Esophagus muscularis mucosa (tissue), 4 donors: ENCODE measurements at regions not wholly inside any gene's neighbourhood (a gene's known extent, or its start where the extent isn't known, plus 50 kb on each side); places are given as distances from the start of the nearest gene placed in this dataset.

Source experiments
- DNase-seq: peaks from one replicate; pipeline ENCODE4 v3.0.0-alpha.2; 2017; ENCODE audit errors: extremely low spot score
- H3K27ac ChIP-seq, 4 donors: fragments of 200-600 bp; sonication (generic); replicated peaks in 1 of 4; 1 replicate in 3 of 4; 2 replicates in 1 of 4; pipeline ENCODE4 v1.5.1; 2016 to 2019; ENCODE audit warnings: mild to moderate bottlenecking in 1 of 4
- H3K27me3 ChIP-seq, 4 donors: fragments of 200-600 bp; sonication (generic); one replicate each; pipeline versions ENCODE4 v1.5.1 to v1.6.0; 2016 to 2019
- H3K36me3 ChIP-seq, 4 donors: fragments of 200-600 bp; sonication (generic); one replicate each; pipeline ENCODE4 v1.5.1; 2016 to 2019
- H3K4me1 ChIP-seq, 4 donors: fragments of 200-600 bp; sonication (generic); one replicate each; pipeline ENCODE4 v1.5.1; 2016 to 2019
- H3K4me3 ChIP-seq, 4 donors: fragments of 200-600 bp; sonication (generic); 1 replicate in 2 of 4; 2 replicates in 2 of 4; pipeline ENCODE4 v1.5.1; 2016 to 2019; ENCODE audit warnings: mild to moderate bottlenecking in 4 of 4, moderate library complexity in 1 of 4
- H3K9me3 ChIP-seq, 4 donors: fragments of 200-600 bp; sonication (generic); 1 replicate in 3 of 4; 2 replicates in 1 of 4; pipeline ENCODE4 v1.5.1; 2016 to 2019
- EP300 ChIP-seq: sonication (generic); formaldehyde crosslinking; IDR thresholded peaks from one replicate; pipeline ENCODE4 v1.6.1; 2017; ENCODE audit warnings: antibody characterized with exemption
- POLR2A ChIP-seq: fragments of 450-650 bp; IDR thresholded peaks from one replicate; pipeline ENCODE4 v1.6.1; 2017; ENCODE audit warnings: antibody characterized with exemption, moderate library complexity, mild to moderate bottlenecking, low read depth
- POLR2AphosphoS5 ChIP-seq, 2 donors: sonication (generic); formaldehyde crosslinking; IDR thresholded peaks; one replicate each; pipeline ENCODE4 v1.6.1; 2017; ENCODE audit warnings: antibody characterized with exemption in 2 of 2
- WGBS: methylation state at CpG from one replicate; pipeline ENCODE4 v1.1.5; 2018; 5-methylcytosine and 5-hydroxymethylcytosine counted together
- intact Hi-C: fragments of 100-400 bp; cut with DNase I; formaldehyde crosslinking; loops from one replicate; pipeline ENCODE4 v1.15.1; 2023
- TF ChIP-seq, protein P1 (sequence below), 3 experiments: fragments of 200-600 bp in 2 of 3; fragments of 450-650 bp in 1 of 3; sonication (generic) in 2 of 3; IDR thresholded peaks; one replicate each; pipeline ENCODE4 v1.5.1; 2017 to 2019; ENCODE audit warnings: antibody characterized with exemption in 3 of 3, mild to moderate bottlenecking in 2 of 3, moderate library complexity in 1 of 3

DNA sequence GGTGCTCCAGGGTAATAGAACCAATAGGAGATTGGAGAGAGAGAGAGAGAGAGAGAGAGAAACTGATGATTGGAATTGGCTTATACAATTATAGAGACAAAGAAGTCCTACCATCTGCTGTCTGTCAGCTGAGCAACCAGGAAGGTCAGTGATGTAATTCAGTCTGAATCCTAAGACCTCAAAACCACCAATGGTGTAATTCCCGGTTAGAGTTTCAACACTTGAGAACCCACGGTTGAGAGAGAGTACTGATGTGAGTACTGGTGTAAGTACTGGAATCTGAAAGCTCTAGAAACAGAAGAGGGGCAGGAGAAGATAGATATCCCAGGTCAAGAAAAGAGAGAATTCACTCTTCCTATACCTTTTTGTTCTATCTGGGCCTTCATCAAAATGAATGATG lies 775.8 kb downstream of the EFNA5 start:
- intact Hi-C loops, result no loop called here
- Histone ChIP-seq H3K4me1 (no peaks in the 10 kb centered on the region), H3K27ac (no peak overlapping the region), H3K9me3 (no peaks in the 10 kb centered on the region), H3K4me3 (no peak overlapping the region), H3K36me3 (no peaks in the 10 kb centered on the region), H3K27me3 (no peaks in the 10 kb centered on the region)
- no peak for DNase-seq
- WGBS, result 70% methylated on average over 2 of the region's 2 CpGs
- TF ChIP-seq POLR2A (no peak), EP300 (no peak), POLR2AphosphoS5 (IDR thresholded peaks at IDR 0.05) (no peak)
- TF ChIP-seq, protein P1, sequence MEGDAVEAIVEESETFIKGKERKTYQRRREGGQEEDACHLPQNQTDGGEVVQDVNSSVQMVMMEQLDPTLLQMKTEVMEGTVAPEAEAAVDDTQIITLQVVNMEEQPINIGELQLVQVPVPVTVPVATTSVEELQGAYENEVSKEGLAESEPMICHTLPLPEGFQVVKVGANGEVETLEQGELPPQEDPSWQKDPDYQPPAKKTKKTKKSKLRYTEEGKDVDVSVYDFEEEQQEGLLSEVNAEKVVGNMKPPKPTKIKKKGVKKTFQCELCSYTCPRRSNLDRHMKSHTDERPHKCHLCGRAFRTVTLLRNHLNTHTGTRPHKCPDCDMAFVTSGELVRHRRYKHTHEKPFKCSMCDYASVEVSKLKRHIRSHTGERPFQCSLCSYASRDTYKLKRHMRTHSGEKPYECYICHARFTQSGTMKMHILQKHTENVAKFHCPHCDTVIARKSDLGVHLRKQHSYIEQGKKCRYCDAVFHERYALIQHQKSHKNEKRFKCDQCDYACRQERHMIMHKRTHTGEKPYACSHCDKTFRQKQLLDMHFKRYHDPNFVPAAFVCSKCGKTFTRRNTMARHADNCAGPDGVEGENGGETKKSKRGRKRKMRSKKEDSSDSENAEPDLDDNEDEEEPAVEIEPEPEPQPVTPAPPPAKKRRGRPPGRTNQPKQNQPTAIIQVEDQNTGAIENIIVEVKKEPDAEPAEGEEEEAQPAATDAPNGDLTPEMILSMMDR (IDR thresholded peaks at IDR 0.05), result no peak

- Histone ChIP-seq H3K27ac (no peak overlapping the region), H3K4me1 (no peaks in the 10 kb centered on the region), H3K27me3 (no peaks in the 10 kb centered on the region), H3K4me3 (no peak overlapping the region), H3K36me3 (no peaks in the 10 kb centered on the region), H3K9me3 (no peaks in the 10 kb centered on the region)
- intact Hi-C loops, result no loop called here
- no peak for DNase-seq
- TF ChIP-seq POLR2AphosphoS5 (IDR thresholded peaks at IDR 0.05) (no peak), EP300 (no peak), POLR2A (no peak)
- TF ChIP-seq, protein P1 (IDR thresholded peaks at IDR 0.05), result no peak
Observed at GRCh38 chr5:106882035-106882434, 788.7 kb downstream of the EFNA5 start.

DNA sequence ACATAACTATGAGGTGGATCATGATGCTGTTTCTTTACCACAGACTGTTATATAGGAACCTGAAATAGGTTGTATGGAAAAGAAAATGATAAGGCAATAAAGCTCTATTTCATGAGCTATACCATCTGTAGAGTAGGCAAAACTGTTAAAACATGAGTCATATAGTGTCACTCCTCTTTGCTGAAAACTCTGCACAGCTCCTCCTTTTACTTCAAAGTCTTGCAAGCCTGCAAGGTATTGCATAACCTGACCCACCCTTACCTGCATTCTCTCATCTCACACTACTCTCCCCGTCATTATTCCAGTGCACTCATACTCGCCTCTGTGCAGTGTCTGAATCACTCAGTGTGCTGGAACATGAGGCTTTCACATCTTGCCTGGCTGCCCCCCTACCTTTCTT lies 790.1 kb downstream of the EFNA5 start:
- H3K27me3 ChIP-seq, result no peaks in the 10 kb centered on the region
- TF ChIP-seq POLR2A, result no peak
- no peak for TF ChIP-seq POLR2AphosphoS5 (IDR thresholded peaks at IDR 0.05)
- TF ChIP-seq, protein P1 (IDR thresholded peaks at IDR 0.05), result no peak
- no peak for TF ChIP-seq EP300
- no peak overlapping the region for H3K4me3 ChIP-seq
- H3K27ac ChIP-seq, result no peak overlapping the region
- WGBS, result 93% methylated on average over 2 of the region's 2 CpGs
- no peak for DNase-seq
- intact Hi-C loops, result no loop called here
- H3K4me1 ChIP-seq, result no peaks in the 10 kb centered on the region
- no peaks in the 10 kb centered on the region for H3K36me3 ChIP-seq
- H3K9me3 ChIP-seq, result no peaks in the 10 kb centered on the region

- intact Hi-C loops, result no loop called here
- H3K9me3 ChIP-seq, result no peaks in the 10 kb centered on the region
- WGBS, result 72% methylated on average over 3 of the region's 3 CpGs
- H3K4me3 ChIP-seq, result no peak overlapping the region
- H3K36me3 ChIP-seq, result no peaks in the 10 kb centered on the region
- no peak for TF ChIP-seq POLR2AphosphoS5 (IDR thresholded peaks at IDR 0.05)
- no peak for TF ChIP-seq EP300
- TF ChIP-seq, protein P1 (IDR thresholded peaks at IDR 0.05), result no peak
- no peak for TF ChIP-seq POLR2A
- no peaks in the 10 kb centered on the region for H3K27me3 ChIP-seq
- H3K4me1 ChIP-seq, result no peaks in the 10 kb centered on the region
- DNase-seq, result no peak
- no peak overlapping the region for H3K27ac ChIP-seq
Observed at GRCh38 chr5:106877881-106878280, 792.9 kb downstream of the EFNA5 start.

DNA sequence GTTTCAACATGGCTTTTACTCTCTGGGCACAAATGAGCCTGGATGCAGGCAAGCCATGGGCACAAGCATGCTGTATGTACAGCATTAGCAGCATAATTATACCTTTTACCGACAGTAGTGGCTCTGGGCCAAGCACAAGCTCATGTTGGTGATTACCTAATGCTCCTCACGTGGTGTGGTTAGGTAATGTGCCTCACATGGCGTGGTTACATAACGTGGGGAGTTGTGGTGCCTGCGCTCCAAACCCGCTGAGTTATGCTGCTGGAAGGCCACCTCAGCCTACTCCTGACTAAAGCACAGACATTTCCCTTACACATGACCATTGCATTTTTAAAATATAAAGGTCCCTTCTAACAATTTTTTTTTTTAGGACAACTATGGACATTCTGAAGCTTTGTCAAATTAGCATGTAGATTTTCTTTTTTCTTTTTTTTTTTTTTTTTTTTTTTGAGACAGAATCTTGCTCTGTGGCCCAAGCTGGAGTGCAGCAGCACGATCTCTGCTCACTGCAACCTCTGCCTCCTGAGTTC lies 794.0 kb downstream of the EFNA5 start:
- no peak overlapping the region for H3K4me3 ChIP-seq
- no peak for TF ChIP-seq POLR2A
- no peak for TF ChIP-seq EP300
- TF ChIP-seq, protein P1 (IDR thresholded peaks at IDR 0.05), result no peak
- no peak for TF ChIP-seq POLR2AphosphoS5 (IDR thresholded peaks at IDR 0.05)
- no peaks in the 10 kb centered on the region for H3K27me3 ChIP-seq
- no peaks in the 10 kb centered on the region for H3K4me1 ChIP-seq
- H3K27ac ChIP-seq, result no peak overlapping the region
- intact Hi-C loops, result no loop called here
- 92% methylated on average over 7 of the region's 7 CpGs for WGBS
- H3K36me3 ChIP-seq, result no peaks in the 10 kb centered on the region
- no peak for DNase-seq
- H3K9me3 ChIP-seq, result no peaks in the 10 kb centered on the region
